ENCODE measurements at regions not wholly inside any gene's neighbourhood (a gene's known extent, or its start where the extent isn't known, plus 50 kb on each side); places are given as distances from the start of the nearest gene placed in this dataset.

DNA sequence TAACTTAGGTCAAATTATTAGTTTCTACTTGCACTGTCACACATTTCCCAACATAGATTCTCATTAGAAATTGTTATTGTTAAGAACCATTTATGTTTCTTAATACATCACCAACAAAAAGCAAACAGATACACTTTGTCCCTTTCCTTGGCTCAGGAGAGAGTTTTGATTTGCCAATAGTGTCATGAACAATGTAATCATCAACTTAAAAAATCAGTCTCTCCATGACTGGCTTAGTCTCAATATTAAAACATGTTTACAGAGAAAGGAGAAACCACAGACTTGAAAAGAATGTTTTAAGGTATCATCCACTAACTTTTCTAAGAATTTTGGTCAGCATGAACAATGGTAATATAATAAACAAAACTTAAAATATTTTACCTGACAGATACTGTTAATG, 416.5 kb upstream of the KCNH7 start:
- H3K27ac ChIP-seq (ENCODE audit: low read depth in 1 of 2, low read length in 2 of 2) = no peak overlapping the region
- no peaks in the 10 kb centered on the region for H3K79me2 ChIP-seq (ENCODE audit: insufficient read depth, low read length)
- H3K27me3 ChIP-seq (ENCODE audit: control insufficient read depth in 2 of 2, insufficient read depth in 2 of 2, low read length in 2 of 2) = no peaks in the 10 kb centered on the region
- no peak overlapping the region for H2AFZ ChIP-seq (ENCODE audit: insufficient read depth, low read depth, low read length, poor library complexity, severe bottlenecking)
- no peaks in the 10 kb centered on the region for H4K20me1 ChIP-seq (ENCODE audit: insufficient read depth, low read length)
- TF ChIP-seq, protein P1, sequence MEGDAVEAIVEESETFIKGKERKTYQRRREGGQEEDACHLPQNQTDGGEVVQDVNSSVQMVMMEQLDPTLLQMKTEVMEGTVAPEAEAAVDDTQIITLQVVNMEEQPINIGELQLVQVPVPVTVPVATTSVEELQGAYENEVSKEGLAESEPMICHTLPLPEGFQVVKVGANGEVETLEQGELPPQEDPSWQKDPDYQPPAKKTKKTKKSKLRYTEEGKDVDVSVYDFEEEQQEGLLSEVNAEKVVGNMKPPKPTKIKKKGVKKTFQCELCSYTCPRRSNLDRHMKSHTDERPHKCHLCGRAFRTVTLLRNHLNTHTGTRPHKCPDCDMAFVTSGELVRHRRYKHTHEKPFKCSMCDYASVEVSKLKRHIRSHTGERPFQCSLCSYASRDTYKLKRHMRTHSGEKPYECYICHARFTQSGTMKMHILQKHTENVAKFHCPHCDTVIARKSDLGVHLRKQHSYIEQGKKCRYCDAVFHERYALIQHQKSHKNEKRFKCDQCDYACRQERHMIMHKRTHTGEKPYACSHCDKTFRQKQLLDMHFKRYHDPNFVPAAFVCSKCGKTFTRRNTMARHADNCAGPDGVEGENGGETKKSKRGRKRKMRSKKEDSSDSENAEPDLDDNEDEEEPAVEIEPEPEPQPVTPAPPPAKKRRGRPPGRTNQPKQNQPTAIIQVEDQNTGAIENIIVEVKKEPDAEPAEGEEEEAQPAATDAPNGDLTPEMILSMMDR (IDR thresholded peaks at IDR 0.05) = no peak
- Mint-ChIP-seq H3K4me3 (no peak overlapping the region), H3K27me3 (ENCODE audit: low read depth in 3 of 3) (no peaks in the 10 kb centered on the region), H3K4me1 (no peaks in the 10 kb centered on the region), H3K36me3 (no peaks in the 10 kb centered on the region), H3K27ac (no peak overlapping the region), H3K9me3 (peaks cover 0 to 2% (median 0%) of the 10 kb centered on the region in 7 donors)
- H3K4me3 ChIP-seq (replicated peaks in 1 of 3; ENCODE audit: low read depth in 2 of 3, low read length in 3 of 3) = no peak overlapping the region
- H3K4me1 ChIP-seq (ENCODE audit: control insufficient read depth in 1 of 2, insufficient read depth in 2 of 2, low read length in 2 of 2) = no peaks in the 10 kb centered on the region
- H3K9ac ChIP-seq (ENCODE audit: insufficient read depth, low read length, poor library complexity, severe bottlenecking) = no peak overlapping the region
- no peaks in the 10 kb centered on the region for H3K9me3 ChIP-seq (replicated peaks in 1 of 2; ENCODE audit: control insufficient read depth in 1 of 2, insufficient read depth in 1 of 2, low read length in 2 of 2)
- no peaks in the 10 kb centered on the region for H3K36me3 ChIP-seq (replicated peaks in 1 of 2; ENCODE audit: control insufficient read depth in 1 of 2, insufficient read depth in 2 of 2, low read length in 2 of 2)
- H3K4me2 ChIP-seq (replicated peaks; ENCODE audit: extremely low read depth, low read length, poor library complexity, severe bottlenecking) = no peak overlapping the region
- intact Hi-C loops (cut with micrococcal nuclease) = no loop called here
- no peak for DNase-seq

DNA sequence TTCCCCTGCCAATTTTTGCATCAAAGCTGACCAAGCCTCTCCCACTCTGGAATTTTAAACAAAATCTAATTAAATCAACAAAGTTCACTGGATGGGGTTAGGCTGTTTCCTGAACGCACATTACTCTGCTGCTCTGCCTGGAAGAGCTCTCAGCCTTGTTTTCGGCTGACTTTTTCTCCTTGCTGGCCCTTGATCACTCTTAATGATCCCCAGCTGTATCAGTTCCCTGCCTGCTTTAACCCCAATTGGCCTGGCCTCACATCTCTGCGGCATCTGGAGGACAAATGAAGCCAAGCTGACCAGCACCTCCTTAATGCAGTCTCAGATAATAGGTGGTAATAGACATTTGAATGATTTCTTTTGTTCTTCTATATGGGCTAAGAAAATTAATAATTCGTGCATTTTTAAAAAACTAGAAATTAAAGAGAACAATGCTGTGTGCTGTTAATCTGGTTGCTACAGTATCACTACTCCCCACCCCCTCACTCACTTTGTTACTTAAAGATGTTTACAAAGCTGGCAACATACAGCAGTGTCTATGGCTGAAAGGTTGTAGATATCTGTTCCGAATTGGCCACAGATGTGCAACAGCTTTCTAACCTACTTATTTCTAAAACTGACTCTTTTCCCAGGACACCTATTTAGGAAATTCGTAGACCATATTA, 415.2 kb upstream of the KCNH7 start:
- H3K9ac ChIP-seq (ENCODE audit: insufficient read depth, low read length, poor library complexity, severe bottlenecking) = no peak overlapping the region
- TF ChIP-seq, protein P1 (IDR thresholded peaks at IDR 0.05) = no peak
- no peaks in the 10 kb centered on the region for H3K36me3 ChIP-seq (replicated peaks in 1 of 2; ENCODE audit: control insufficient read depth in 1 of 2, insufficient read depth in 2 of 2, low read length in 2 of 2)
- H4K20me1 ChIP-seq (ENCODE audit: insufficient read depth, low read length) = no peaks in the 10 kb centered on the region
- no peaks in the 10 kb centered on the region for H3K27me3 ChIP-seq (ENCODE audit: control insufficient read depth in 2 of 2, insufficient read depth in 2 of 2, low read length in 2 of 2)
- intact Hi-C loops (cut with micrococcal nuclease) = no loop called here
- no peaks in the 10 kb centered on the region for H3K4me1 Mint-ChIP-seq
- no peak for DNase-seq
- no peak overlapping the region for H3K27ac ChIP-seq (ENCODE audit: low read depth in 1 of 2, low read length in 2 of 2)
- no peak overlapping the region for H3K4me2 ChIP-seq (replicated peaks; ENCODE audit: extremely low read depth, low read length, poor library complexity, severe bottlenecking)
- no peaks in the 10 kb centered on the region for H3K4me1 ChIP-seq (ENCODE audit: control insufficient read depth in 1 of 2, insufficient read depth in 2 of 2, low read length in 2 of 2)
- no peak overlapping the region for H3K27ac Mint-ChIP-seq
- H3K9me3 ChIP-seq (replicated peaks in 1 of 2; ENCODE audit: control insufficient read depth in 1 of 2, insufficient read depth in 1 of 2, low read length in 2 of 2) = no peaks in the 10 kb centered on the region
- peaks cover 0 to 1% (median 0%) of the 10 kb centered on the region in 7 donors for H3K9me3 Mint-ChIP-seq
- H3K4me3 ChIP-seq (replicated peaks in 1 of 3; ENCODE audit: low read depth in 2 of 3, low read length in 3 of 3) = no peak overlapping the region
- H3K36me3 Mint-ChIP-seq = no peaks in the 10 kb centered on the region
- no peak overlapping the region for H3K4me3 Mint-ChIP-seq
- no peaks in the 10 kb centered on the region for H3K79me2 ChIP-seq (ENCODE audit: insufficient read depth, low read length)
- H3K27me3 Mint-ChIP-seq (ENCODE audit: low read depth in 3 of 3) = no peaks in the 10 kb centered on the region
- no peak overlapping the region for H2AFZ ChIP-seq (ENCODE audit: insufficient read depth, low read depth, low read length, poor library complexity, severe bottlenecking)
- WGBS (ENCODE audit: insufficient coverage) = 70% methylated on average over 2 of the region's 6 CpGs

Measured in CD14-positive monocyte (primary cell).